IMR-90 (cell line): ENCODE measurements at regions not wholly inside any gene's neighbourhood (a gene's known extent, or its start where the extent isn't known, plus 50 kb on each side); places are given as distances from the start of the nearest gene placed in this dataset.

Experiments
- ATAC-seq: fragments of 200-7000 bp; cut with Tn5 transposase; 2 replicates; pipeline ENCODE4 v1.9.1; 2020; ENCODE audit warnings: low read depth, mild to moderate bottlenecking, moderate library complexity
- BruUV-seq: library from RNA; stranded (reverse); fragments of 400-500 nt; replicated peaks from 2 replicates; lab custom pipeline; 2021; lab: Mats Ljungman, UMichigan
- CTCF ChIA-PET: fragments of 300-600 bp; formaldehyde crosslinking; extraction: SDS; loops from one replicate; lab custom pipeline; 2021; ENCODE audit warnings: antibody characterized with exemption; lab: Yijun Ruan, JAX
- POLR2A ChIA-PET: fragments of 300-600 bp; sonication (Branson Sonifier 250); formaldehyde crosslinking; loops from one replicate; lab custom pipeline; 2022; ENCODE audit warnings: antibody characterized with exemption; ENCODE audit not compliant: unreplicated experiment; lab: Charles Lee
- DNase-seq: peaks from one replicate; pipeline ENCODE4 v3.0.0; 2013
- H2AFZ ChIP-seq: replicated peaks from 2 replicates; pipeline ENCODE3; 2013; ENCODE audit warnings: low read length, mild to moderate bottlenecking; ENCODE audit not compliant: poor library complexity
- H2AK5ac ChIP-seq: 2 replicates; pipeline ENCODE4 v1.6.1; 2013; ENCODE audit warnings: low read depth, low read length, inconsistent platforms
- H2AK9ac ChIP-seq: replicated peaks from 2 replicates; pipeline ENCODE3; 2013; ENCODE audit warnings: mild to moderate bottlenecking, low read depth, low read length, moderate library complexity; ENCODE audit not compliant: poor library complexity
- H2BK120ac ChIP-seq: 2 replicates; pipeline ENCODE4 v1.6.1; 2013; ENCODE audit warnings: low read depth, low read length, inconsistent platforms
- H2BK15ac ChIP-seq: 3 replicates; pipeline ENCODE4 v1.6.1; 2013; ENCODE audit warnings: low read depth, low read length, inconsistent platforms
- H2BK20ac ChIP-seq: 2 replicates; pipeline ENCODE4 v1.6.1; 2013; ENCODE audit warnings: low read depth, mild to moderate bottlenecking, inconsistent platforms, low read length, moderate library complexity
- H2BK5ac ChIP-seq: 2 replicates; pipeline ENCODE4 v1.6.1; 2013; ENCODE audit warnings: mild to moderate bottlenecking, low read depth, low read length, inconsistent platforms; ENCODE audit not compliant: poor library complexity, severe bottlenecking
- H3K14ac ChIP-seq: replicated peaks from 2 replicates; pipeline ENCODE4 v1.6.1; 2013; ENCODE audit warnings: low read depth, low read length, inconsistent platforms
- H3K18ac ChIP-seq: 2 replicates; pipeline ENCODE4 v1.6.1; 2013; ENCODE audit warnings: low read depth, low read length, control low read depth
- H3K23ac ChIP-seq: 2 replicates; pipeline ENCODE4 v1.6.1; 2013; ENCODE audit warnings: low read depth, low read length, inconsistent platforms
- H3K27ac ChIP-seq: 2 replicates; pipeline ENCODE4 v1.5.1; 2013; ENCODE audit warnings: mild to moderate bottlenecking, control low read depth, low read length; ENCODE audit not compliant: insufficient read depth
- H3K27me3 ChIP-seq: 2 replicates; pipeline ENCODE4 v1.6.1; 2013; ENCODE audit warnings: low read length; ENCODE audit not compliant: control insufficient read depth, insufficient read depth
- H3K36me3 ChIP-seq: 2 replicates; pipeline ENCODE4 v1.6.1; 2013; ENCODE audit warnings: low read length, mixed read lengths; ENCODE audit not compliant: control insufficient read depth, insufficient read depth
- H3K4ac ChIP-seq: 2 replicates; pipeline ENCODE4 v1.6.1; 2013; ENCODE audit warnings: low read depth, low read length, inconsistent platforms
- H3K4me1 ChIP-seq: 2 replicates; pipeline ENCODE4 v1.6.1; 2013; ENCODE audit warnings: low read length, mixed read lengths; ENCODE audit not compliant: control insufficient read depth, insufficient read depth
- H3K4me2 ChIP-seq: 2 replicates; pipeline ENCODE4 v1.6.1; 2013; ENCODE audit warnings: low read depth, mild to moderate bottlenecking, control low read depth, low read length, moderate library complexity
- H3K4me3 ChIP-seq: 2 replicates; pipeline ENCODE4 v1.5.1; 2013; ENCODE audit warnings: low read depth, mild to moderate bottlenecking, control low read depth, low read length, moderate library complexity; ENCODE audit not compliant: insufficient read depth
- H3K56ac ChIP-seq: 2 replicates; pipeline ENCODE4 v1.6.1; 2013; ENCODE audit warnings: low read length, inconsistent platforms; ENCODE audit not compliant: insufficient read depth; ENCODE audit errors: extremely low read depth
- H3K79me1 ChIP-seq, 2 experiments: 2 replicates each; pipeline ENCODE4 v1.6.1; 2013; ENCODE audit warnings: low read length in 2 of 2, inconsistent platforms in 1 of 2, low read depth in 1 of 2
- H3K9ac ChIP-seq: 2 replicates; pipeline ENCODE4 v1.6.1; 2013; ENCODE audit warnings: low read depth, low read length, control low read depth
- H3K9me1 ChIP-seq: 2 replicates; pipeline ENCODE4 v1.6.1; 2013; ENCODE audit warnings: low read length, inconsistent platforms; ENCODE audit not compliant: insufficient read depth
- H3K9me3 ChIP-seq: 2 replicates; pipeline ENCODE4 v1.6.1; 2013; ENCODE audit warnings: low read length; ENCODE audit not compliant: control insufficient read depth, insufficient read depth
- H4K20me1 ChIP-seq: 2 replicates; pipeline ENCODE4 v1.6.1; 2013; ENCODE audit warnings: low read length, inconsistent platforms; ENCODE audit not compliant: insufficient read depth
- H4K5ac ChIP-seq: 2 replicates; pipeline ENCODE4 v1.6.1; 2013; ENCODE audit warnings: mild to moderate bottlenecking, low read depth, low read length, control low read depth
- H4K8ac ChIP-seq, 2 experiments: 2 replicates each; pipeline ENCODE4 v1.6.1; 2013; ENCODE audit warnings: low read depth in 2 of 2, low read length in 2 of 2, control low read depth in 1 of 2, inconsistent platforms in 1 of 2
- H4K91ac ChIP-seq: 2 replicates; pipeline ENCODE4 v1.6.1; 2013; ENCODE audit warnings: low read depth, low read length, inconsistent platforms; ENCODE audit not compliant: insufficient read depth
- BHLHE40 ChIP-seq: fragments of 150-350 bp; IDR thresholded peaks from 2 replicates; pipeline ENCODE4 v1.6.1; 2016; ENCODE audit warnings: mild to moderate bottlenecking, low read depth, low read length
- CEBPB ChIP-seq: IDR thresholded peaks from 2 replicates; pipeline ENCODE4 v1.6.1; 2012; ENCODE audit warnings: low read depth, low read length, improper control_type of control experiment
- CHD1 ChIP-seq: IDR thresholded peaks from 2 replicates; pipeline ENCODE4 v1.6.1; 2012; ENCODE audit warnings: low read depth, low read length, improper control_type of control experiment
- ELK1 ChIP-seq: fragments of 150-350 bp; IDR thresholded peaks from 2 replicates; pipeline ENCODE4 v1.6.1; 2016; ENCODE audit warnings: low read depth, mild to moderate bottlenecking, low read length, moderate library complexity, borderline replicate concordance
- FOS ChIP-seq: fragments of 150-350 bp; IDR thresholded peaks from 2 replicates; pipeline ENCODE4 v1.6.1; 2016; ENCODE audit warnings: low read depth, low read length
- MAFK ChIP-seq: IDR thresholded peaks from 2 replicates; pipeline ENCODE4 v1.6.1; 2012; ENCODE audit warnings: low read depth, low read length, improper control_type of control experiment
- MAZ ChIP-seq: IDR thresholded peaks from 2 replicates; pipeline ENCODE4 v1.6.1; 2012; ENCODE audit warnings: low read depth, mild to moderate bottlenecking, low read length, improper control_type of control experiment, moderate library complexity, borderline replicate concordance
- NFE2L2 ChIP-seq: fragments of 150-350 bp; IDR thresholded peaks from 2 replicates; pipeline ENCODE4 v1.6.1; 2016; ENCODE audit warnings: low read depth, mild to moderate bottlenecking, low read length
- POLR2A ChIP-seq: IDR thresholded peaks from 2 replicates; pipeline ENCODE4 v1.6.1; 2012; ENCODE audit warnings: mild to moderate bottlenecking, low read depth, low read length
- RAD21 ChIP-seq: IDR thresholded peaks from 2 replicates; pipeline ENCODE4 v1.6.1; 2012; ENCODE audit warnings: low read length, improper control_type of control experiment
- RCOR1 ChIP-seq: IDR thresholded peaks from 2 replicates; pipeline ENCODE4 v1.6.1; 2012; ENCODE audit warnings: mild to moderate bottlenecking, low read length, improper control_type of control experiment; ENCODE audit not compliant: insufficient replicate concordance
- RFX5 ChIP-seq: IDR thresholded peaks from 2 replicates; pipeline ENCODE4 v1.8.0; 2012; ENCODE audit warnings: low read depth, mild to moderate bottlenecking, low read length, moderate library complexity
- USF2 ChIP-seq: fragments of 150-350 bp; IDR thresholded peaks from 2 replicates; pipeline ENCODE4 v1.6.1; 2017; ENCODE audit warnings: mild to moderate bottlenecking, antibody characterized with exemption, low read length, low read depth
- WGBS, 2 experiments: methylation state at CpG; one replicate each; pipeline versions ENCODE4 v1.1.5 to v1.1.7; 2013; ENCODE audit warnings: missing lambda C conversion rate in 2 of 2; ENCODE audit not compliant: insufficient read length in 1 of 2; ENCODE audit errors: extremely low coverage in 2 of 2; 5-methylcytosine and 5-hydroxymethylcytosine counted together
- dilution Hi-C: fragments of 300-500 bp; cut with HindIII; formaldehyde crosslinking; loops from one replicate; pipeline ENCODE4 v1.14.3; 2018; ENCODE audit warnings: low sequenced_read_pairs; ENCODE audit not compliant: unreplicated experiment
- in situ Hi-C: fragments of 300-500 bp; cut with MboI; formaldehyde crosslinking; loops from 3 replicates; pipeline ENCODE4 v1.14.3; 2019; ENCODE audit warnings: low sequenced_read_pairs, inconsistent platforms, mixed read lengths
- intact Hi-C: fragments of 100-400 bp; cut with micrococcal nuclease; formaldehyde crosslinking; loops from 2 replicates; pipeline ENCODE4 v1.10.0; 2022

- Histone ChIP-seq H3K4me1 (no peaks in the 10 kb centered on the region), H3K56ac (no peak overlapping the region), H3K36me3 (no peaks in the 10 kb centered on the region), H3K27me3 (no peaks in the 10 kb centered on the region), H2AK9ac (no peak overlapping the region), H2AFZ (no peak overlapping the region), H3K9me1 (no peaks in the 10 kb centered on the region), H3K4me3 (no peak overlapping the region), H4K91ac (no peak overlapping the region), H3K79me1 (no peaks in the 10 kb centered on the region), H2BK15ac (no peak overlapping the region), H3K4ac (no peak overlapping the region), H3K14ac (no peak overlapping the region), H2BK20ac (no peak overlapping the region), H2BK5ac (no peak overlapping the region), H2AK5ac (no peak overlapping the region), H3K9ac (no peak overlapping the region), H3K9me3 (no peaks in the 10 kb centered on the region), H2BK120ac (no peak overlapping the region), H4K8ac (no peak overlapping the region), H4K20me1 (no peaks in the 10 kb centered on the region), H3K27ac (no peak overlapping the region), H3K23ac (no peak overlapping the region), H4K5ac (no peak overlapping the region), H3K18ac (no peak overlapping the region), H3K4me2 (no peak overlapping the region)
- no peak for ATAC-seq
- in situ Hi-C loops = no loop called here
- ChIA-PET POLR2A (no interaction called here), CTCF (no interaction called here)
- no TSS peak for BruUV-seq
- dilution Hi-C loops = no loop called here
- intact Hi-C loops = no loop called here
- WGBS, 2 experiments = 0% methylated on average over 1 of the region's 6 CpGs; no CpG with 5 or more reads in 1 of the 2 experiments
- no peak for DNase-seq
- TF ChIP-seq USF2 (no peak), CEBPB (no peak), RAD21 (no peak), RFX5 (no peak), CHD1 (no peak), RCOR1 (no peak), POLR2A (no peak), BHLHE40 (no peak), MAFK (no peak), NFE2L2 (no peak), ELK1 (no peak), FOS (no peak), MAZ (no peak)
Measured at GRCh38 chr12:66945189-66945817, 266.4 kb upstream of the GRIP1 start.
